ENCODE measurements at regions not wholly inside any gene's neighbourhood (a gene's known extent, or its start where the extent isn't known, plus 50 kb on each side); places are given as distances from the start of the nearest gene placed in this dataset.
"Not testable (repeated sequence)": the region's sequence is repeated elsewhere in the genome, so short reads cannot be mapped to it uniquely, and the experiment has no call there.

- ATAC-seq (no peak), DNase-seq (ENCODE audit: low spot score) (no peak)
These were observed 584.3 kb upstream of the TUSC1 start for GRCh38 chr9:26262421-26263107.

- ATAC-seq, result no peak
- DNase-seq (ENCODE audit: low spot score), result no peak
These were observed 583.5 kb upstream of the TUSC1 start for GRCh38 chr9:26261503-26262330.

DNA sequence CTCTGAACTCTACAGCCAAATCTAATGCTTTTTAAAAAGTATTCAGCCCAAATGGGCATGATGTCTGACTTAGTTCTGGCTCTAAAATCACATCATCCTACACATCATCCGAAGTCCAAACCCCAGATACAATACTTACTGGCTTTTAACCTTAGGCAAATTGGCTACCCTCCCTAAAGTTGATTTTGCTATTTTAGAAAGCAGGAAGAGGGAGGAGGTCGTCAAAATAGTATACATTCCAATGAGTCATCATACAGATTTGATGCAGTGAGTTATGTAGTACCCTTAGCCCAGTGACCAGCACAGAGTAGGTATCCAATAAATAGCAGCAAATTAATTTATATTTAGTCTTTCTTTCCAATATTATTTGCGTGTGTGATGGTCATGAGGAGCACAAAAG is 582.0 kb upstream of the TUSC1 start:
- DNase-seq (ENCODE audit: low spot score), result no peak
- no peak for ATAC-seq

GRCh38 chr9:26247861-26248260 is 569.6 kb upstream of the TUSC1 start:
- DNase-seq (ENCODE audit: low spot score) (no peak), ATAC-seq (no peak)

DNA sequence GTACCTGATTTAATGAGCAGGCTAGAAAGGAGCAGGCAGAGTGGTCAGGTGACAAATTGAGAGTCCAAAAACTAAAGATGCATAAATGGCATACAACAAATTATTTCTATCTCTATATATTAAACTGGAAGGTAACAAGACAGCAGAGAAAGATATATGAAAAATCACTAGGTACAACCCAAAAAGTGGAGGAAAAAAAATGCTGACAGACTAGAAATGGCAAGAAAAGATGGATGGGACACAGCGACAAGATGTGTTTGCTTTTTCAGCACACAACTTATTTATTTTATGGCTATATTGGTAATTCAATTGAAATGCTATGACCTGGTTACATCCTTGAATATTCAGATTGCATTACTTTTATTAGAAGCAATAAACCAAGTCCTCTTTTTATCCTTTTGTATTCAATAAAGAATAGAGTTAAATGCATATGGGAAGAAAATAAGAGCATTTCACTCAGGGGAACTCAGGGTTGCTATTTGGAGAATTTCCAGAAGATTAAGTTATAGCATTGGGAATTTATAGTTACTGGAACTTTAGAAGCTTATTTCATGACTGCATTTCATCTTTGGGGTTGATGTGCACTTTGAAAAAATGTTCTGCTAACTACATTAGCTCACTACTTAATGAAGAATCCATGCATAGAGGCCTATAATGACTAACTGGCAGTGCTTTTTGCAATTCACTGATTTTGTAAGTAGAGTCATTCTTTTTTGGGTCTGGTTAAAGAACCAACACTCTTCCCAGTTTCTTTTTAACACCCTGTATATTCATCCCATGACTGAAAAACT is 566.6 kb upstream of the TUSC1 start:
- no peak for DNase-seq (ENCODE audit: low spot score)

GRCh38 chr9:26243726-26244125 is 565.5 kb upstream of the TUSC1 start:
- ATAC-seq, result no peak

More for the DNA sequence above, 566.6 kb upstream of the TUSC1 start:
- ATAC-seq, result no peak

GRCh38 chr9:26243029-26243697 is 564.9 kb upstream of the TUSC1 start:
- no peak for DNase-seq (ENCODE audit: low spot score)
- ATAC-seq, result no peak

More at GRCh38 chr9:26243726-26244125, 565.5 kb upstream of the TUSC1 start:
- DNase-seq (ENCODE audit: low spot score), result no peak

DNA sequence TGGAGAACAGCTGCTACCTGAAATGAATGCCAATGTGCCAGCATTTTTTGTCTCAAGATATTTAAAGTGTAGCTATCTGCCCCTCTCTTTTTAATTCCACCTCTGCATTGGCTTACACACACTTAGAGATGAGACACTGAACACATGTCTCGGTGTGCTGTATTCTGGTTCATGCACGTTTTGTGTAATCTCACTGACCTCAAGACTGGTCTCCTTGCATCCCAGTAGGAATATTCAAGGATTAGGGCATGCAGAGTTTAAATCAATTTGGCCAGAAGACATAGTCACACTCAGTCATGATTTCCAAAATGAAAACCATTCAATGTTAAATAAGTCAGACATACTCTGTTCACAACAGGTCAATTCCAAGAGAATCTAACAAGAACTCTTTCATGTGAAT is 561.8 kb upstream of the TUSC1 start:
- no peak for DNase-seq (ENCODE audit: low spot score)
- ATAC-seq, result no peak

DNA sequence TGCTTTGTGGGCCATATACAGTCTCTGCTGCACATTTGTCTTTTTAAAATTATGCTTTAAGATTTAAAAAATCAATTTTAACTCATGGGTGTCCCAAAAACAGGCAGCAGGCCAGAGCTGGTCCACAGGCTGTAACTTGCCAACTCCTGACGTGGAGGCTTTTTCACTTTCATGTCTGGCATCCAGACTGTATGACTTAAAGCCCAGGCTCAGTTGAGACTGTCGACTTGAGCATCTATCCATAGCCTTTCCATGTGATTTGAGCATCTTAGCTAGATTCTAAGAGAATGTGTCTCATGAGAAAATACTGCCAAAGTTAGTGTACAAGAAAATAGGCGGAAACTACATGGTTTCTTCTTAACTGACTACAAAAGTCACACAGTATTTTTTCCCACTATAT is 559.0 kb upstream of the TUSC1 start:
- DNase-seq (ENCODE audit: low spot score) (no peak), ATAC-seq (no peak)

DNA sequence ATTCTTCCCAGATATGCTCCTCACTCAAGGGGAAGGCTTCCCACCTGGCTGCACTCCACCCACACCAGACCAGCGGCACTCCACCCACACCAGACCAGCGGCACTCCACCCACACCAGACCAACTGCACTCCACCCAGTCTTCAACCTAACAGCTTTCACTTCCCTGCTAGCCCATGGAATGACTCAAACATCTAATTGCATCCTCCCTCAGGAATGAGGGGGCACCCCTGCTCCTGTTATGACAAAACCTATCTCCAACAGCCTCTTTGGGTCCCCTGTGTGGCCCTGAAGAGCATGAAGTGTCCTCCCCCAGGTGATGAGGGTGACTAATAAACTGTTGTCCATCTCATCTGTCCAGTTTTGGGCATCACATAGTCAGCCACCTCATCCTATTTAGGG is 556.6 kb upstream of the TUSC1 start:
- no peak for DNase-seq (ENCODE audit: low spot score)
- no peak for ATAC-seq

GRCh38 chr9:26231391-26231790 is 553.1 kb upstream of the TUSC1 start:
- no peak for ATAC-seq
- DNase-seq (ENCODE audit: low spot score), result no peak

DNA sequence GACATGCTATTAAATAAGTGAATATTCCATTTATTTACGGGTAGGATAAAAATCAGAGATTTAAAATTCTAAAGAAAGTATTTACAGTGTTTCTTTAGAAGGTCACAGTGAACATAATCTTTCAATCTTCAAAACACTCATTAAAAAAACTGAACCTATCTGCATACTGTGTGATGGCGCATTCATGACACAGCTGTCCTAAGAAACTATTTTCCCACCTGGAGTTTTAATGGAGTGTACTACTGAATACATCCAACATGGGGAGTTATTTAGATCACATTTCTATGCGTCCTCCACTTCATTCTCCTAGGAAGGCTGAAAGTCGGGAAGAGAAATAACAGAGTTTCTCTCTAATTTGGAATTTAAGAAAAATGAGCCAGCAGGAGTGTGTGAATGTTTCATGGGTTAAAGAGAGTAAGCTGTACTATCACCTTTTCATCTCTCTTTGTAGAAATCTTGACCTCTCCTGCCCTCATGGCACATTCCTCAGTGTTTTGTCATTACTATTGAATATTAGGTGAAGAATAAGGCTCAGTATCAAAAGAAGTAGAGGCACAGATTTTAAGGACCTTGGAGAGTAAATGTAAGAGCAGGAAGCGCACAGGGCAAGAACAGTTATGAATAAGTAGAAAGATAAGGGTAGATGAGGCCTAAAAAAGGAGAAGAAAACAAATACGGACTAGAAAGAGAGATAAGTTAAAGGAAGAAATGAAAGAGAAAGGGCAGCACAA is 551.2 kb upstream of the TUSC1 start:
- ATAC-seq, result no peak
- DNase-seq (ENCODE audit: low spot score), result no peak

DNA sequence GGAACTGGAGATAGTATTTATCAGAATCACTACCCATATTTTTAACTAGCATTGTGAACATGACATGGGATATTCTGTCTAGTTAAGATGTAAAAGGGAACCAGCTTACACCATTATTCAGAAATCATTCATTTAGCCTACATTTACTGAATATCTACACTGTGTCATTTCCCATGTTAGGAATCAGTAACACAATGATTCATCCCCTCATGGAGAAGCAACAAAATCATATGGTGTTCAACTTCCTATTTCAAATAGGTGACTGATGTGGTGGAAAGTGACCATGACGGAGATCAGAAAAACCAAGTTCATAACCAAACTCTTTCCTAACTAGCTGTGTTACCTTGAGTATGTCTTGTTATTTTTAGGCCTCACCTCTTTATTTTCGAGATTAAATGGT is 550.0 kb upstream of the TUSC1 start:
- ATAC-seq, result no peak
- no peak for DNase-seq (ENCODE audit: low spot score)

DNA sequence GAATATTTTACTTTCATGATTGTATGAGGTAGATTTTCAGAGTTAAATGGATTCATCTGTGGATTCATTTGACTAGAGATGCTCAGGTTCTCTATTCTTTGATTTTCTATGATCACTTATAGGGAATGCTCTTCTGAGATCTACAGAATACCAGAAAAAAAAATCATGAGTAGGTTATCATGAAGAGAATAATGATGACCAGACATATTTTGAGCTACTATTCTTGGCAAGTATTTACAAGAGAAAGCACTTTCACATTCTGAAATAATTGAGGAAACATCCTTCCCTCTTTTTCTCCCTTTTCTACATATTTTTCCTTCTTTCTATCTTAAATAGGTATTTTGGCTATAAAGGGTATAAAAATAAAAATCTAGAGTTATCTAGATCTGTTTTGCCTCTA is 543.0 kb upstream of the TUSC1 start:
- ATAC-seq, result no peak
- no peak for DNase-seq (ENCODE audit: low spot score)

GRCh38 chr9:26220367-26220766 is 542.1 kb upstream of the TUSC1 start:
- no peak for ATAC-seq

GRCh38 chr9:26219961-26220360 is 541.7 kb upstream of the TUSC1 start:
- DNase-seq (ENCODE audit: low spot score), result no peak

More at GRCh38 chr9:26220367-26220766, 542.1 kb upstream of the TUSC1 start:
- DNase-seq (ENCODE audit: low spot score), result no peak

GRCh38 chr9:26216702-26217101 is 538.5 kb upstream of the TUSC1 start:
- DNase-seq (ENCODE audit: low spot score), result no peak
- ATAC-seq, result no peak

More at GRCh38 chr9:26219961-26220360, 541.7 kb upstream of the TUSC1 start:
- no peak for ATAC-seq

DNA sequence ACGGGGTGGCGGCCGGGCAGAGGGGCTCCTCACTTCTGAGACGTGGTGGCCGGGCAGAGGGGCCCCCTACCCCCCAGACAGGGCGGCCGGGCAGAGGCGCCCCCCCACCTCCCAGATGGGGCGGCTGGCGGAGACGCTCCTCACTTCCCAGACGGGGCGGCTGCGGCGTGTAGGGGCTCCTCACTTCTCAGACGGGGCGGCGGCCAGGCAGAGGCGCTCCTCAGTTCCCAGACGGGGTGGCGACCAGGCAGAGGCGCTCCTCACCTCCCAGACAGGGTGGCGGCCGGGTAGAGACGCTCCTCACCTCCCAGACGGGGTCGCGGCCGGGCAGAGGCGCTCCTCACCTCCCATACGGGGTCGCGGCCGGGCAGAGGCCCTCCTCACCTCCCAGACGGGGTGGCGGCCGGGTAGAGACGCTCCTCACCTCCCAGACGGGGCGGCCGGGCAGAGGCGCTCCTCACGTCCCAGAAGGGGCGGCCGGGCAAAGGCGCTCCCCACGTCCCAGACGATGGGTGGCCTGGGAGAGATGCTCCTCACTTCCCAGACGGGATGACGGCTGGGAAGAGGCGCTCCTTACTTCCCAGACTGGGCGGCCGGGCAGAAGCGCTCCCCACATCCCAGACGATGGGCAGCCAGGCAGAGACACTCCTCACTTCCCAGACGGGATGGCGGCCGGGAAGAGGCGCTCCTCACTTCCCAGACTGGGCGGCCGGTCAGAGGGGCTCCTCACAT is 536.6 kb upstream of the TUSC1 start:
- not testable (repeated sequence) for DNase-seq (ENCODE audit: low spot score); ATAC-seq

GRCh38 chr9:26210338-26210851 is 532.2 kb upstream of the TUSC1 start:
- ATAC-seq (no peak), DNase-seq (ENCODE audit: low spot score) (no peak)

Data from left lobe of liver (tissue), 2 donors.